ENCODE measurements at regions not wholly inside any gene's neighbourhood (a gene's known extent, or its start where the extent isn't known, plus 50 kb on each side); places are given as distances from the start of the nearest gene placed in this dataset.

- H3K27ac ChIP-seq (ENCODE audit: low read length), result no peak overlapping the region
- BruUV-seq (replicated peaks), result no TSS peak
- no peak for DNase-seq
- H3F3A ChIP-seq (ENCODE audit: low read length, unreplicated experiment), result no peaks in the 10 kb centered on the region
- H3K27me3 ChIP-seq (ENCODE audit: low read length), result peaks cover 24% of the 10 kb centered on the region; the same call in 1 of the 2 replicates
- no peak overlapping the region for H3K4me2 ChIP-seq (ENCODE audit: low read length)
- no peaks in the 10 kb centered on the region for H3K9me2 ChIP-seq (replicated peaks; ENCODE audit: low read length)
- H3K79me2 ChIP-seq (ENCODE audit: low read length), result no peaks in the 10 kb centered on the region
- no peaks in the 10 kb centered on the region for H4K20me1 ChIP-seq (ENCODE audit: low read length)
- H3K9ac ChIP-seq (ENCODE audit: low read length), result no peak overlapping the region
- ChIA-PET POLR2A (ENCODE audit: unreplicated experiment) (no interaction called here), CTCF (no interaction called here)
- H3K36me3 ChIP-seq (ENCODE audit: low read depth, low read length), result no peaks in the 10 kb centered on the region
- intact Hi-C loops (cut with micrococcal nuclease), result no loop called here
- ATAC-seq, result no peak
- no peaks in the 10 kb centered on the region for H3K9me3 ChIP-seq (ENCODE audit: low read length)
- TF ChIP-seq CTCF (conservative IDR thresholded peaks at IDR 0.05; ENCODE audit: low read depth, low read length) (no peak), EZH2phosphoT487 (IDR thresholded peaks at IDR 0.05; ENCODE audit: borderline replicate concordance, low read length) (no peak), EZH2 (IDR thresholded peaks at IDR 0.05; ENCODE audit: low read length, unreplicated experiment) (no peak)
- no peaks in the 10 kb centered on the region for H3K4me1 ChIP-seq (ENCODE audit: insufficient read depth, low read length)
- no peak overlapping the region for H3K4me3 ChIP-seq (ENCODE audit: low read length)
- H2AFZ ChIP-seq (ENCODE audit: low read length), result no peak overlapping the region
These were observed 149.5 kb upstream of the MAFB start for GRCh38 chr20:40838509-40838908.

- Histone ChIP-seq H3K4me2 (ENCODE audit: low read length) (no peak overlapping the region), H3K4me1 (ENCODE audit: insufficient read depth, low read length) (no peaks in the 10 kb centered on the region), H3K79me2 (ENCODE audit: low read length) (no peaks in the 10 kb centered on the region), H3K4me3 (ENCODE audit: low read length) (no peak overlapping the region), H3K9me2 (replicated peaks; ENCODE audit: low read length) (no peaks in the 10 kb centered on the region), H3F3A (ENCODE audit: low read length, unreplicated experiment) (no peaks in the 10 kb centered on the region), H3K9ac (ENCODE audit: low read length) (no peak overlapping the region), H3K27me3 (ENCODE audit: low read length) (peaks cover 47% of the 10 kb centered on the region), H3K9me3 (ENCODE audit: low read length) (no peaks in the 10 kb centered on the region), H3K36me3 (ENCODE audit: low read depth, low read length) (no peaks in the 10 kb centered on the region), H2AFZ (ENCODE audit: low read length) (no peak overlapping the region), H3K27ac (ENCODE audit: low read length) (no peak overlapping the region), H4K20me1 (ENCODE audit: low read length) (no peaks in the 10 kb centered on the region)
- intact Hi-C loops (cut with micrococcal nuclease), result no loop called here
- no TSS peak for BruUV-seq (replicated peaks)
- ATAC-seq (no peak), DNase-seq (no peak)
- ChIA-PET POLR2A (ENCODE audit: unreplicated experiment) (no interaction called here), CTCF (no interaction called here)
- TF ChIP-seq EZH2phosphoT487 (IDR thresholded peaks at IDR 0.05; ENCODE audit: borderline replicate concordance, low read length) (no peak), CTCF (conservative IDR thresholded peaks at IDR 0.05; ENCODE audit: low read depth, low read length) (no peak), EZH2 (IDR thresholded peaks at IDR 0.05; ENCODE audit: low read length, unreplicated experiment) (no peak)
These were observed 154.2 kb upstream of the MAFB start for GRCh38 chr20:40843251-40843650.

GRCh38 chr20:40844332-40844731 is 155.3 kb upstream of the MAFB start:
- Histone ChIP-seq H4K20me1 (ENCODE audit: low read length) (no peaks in the 10 kb centered on the region), H3K9ac (ENCODE audit: low read length) (no peak overlapping the region), H3K9me3 (ENCODE audit: low read length) (no peaks in the 10 kb centered on the region), H3K36me3 (ENCODE audit: low read depth, low read length) (no peaks in the 10 kb centered on the region), H3F3A (ENCODE audit: low read length, unreplicated experiment) (no peaks in the 10 kb centered on the region), H3K4me1 (ENCODE audit: insufficient read depth, low read length) (no peaks in the 10 kb centered on the region), H3K4me2 (ENCODE audit: low read length) (no peak overlapping the region), H3K27me3 (ENCODE audit: low read length) (peaks cover 57% of the 10 kb centered on the region), H2AFZ (ENCODE audit: low read length) (no peak overlapping the region), H3K79me2 (ENCODE audit: low read length) (no peaks in the 10 kb centered on the region), H3K27ac (ENCODE audit: low read length) (no peak overlapping the region), H3K4me3 (ENCODE audit: low read length) (no peak overlapping the region), H3K9me2 (replicated peaks; ENCODE audit: low read length) (no peaks in the 10 kb centered on the region)
- CTCF ChIA-PET, result no interaction called here
- no peak for TF ChIP-seq CTCF (conservative IDR thresholded peaks at IDR 0.05; ENCODE audit: low read depth, low read length)
- no peak for TF ChIP-seq EZH2 (IDR thresholded peaks at IDR 0.05; ENCODE audit: low read length, unreplicated experiment)
- no peak for TF ChIP-seq EZH2phosphoT487 (IDR thresholded peaks at IDR 0.05; ENCODE audit: borderline replicate concordance, low read length)
- POLR2A ChIA-PET (ENCODE audit: unreplicated experiment), result no interaction called here
- intact Hi-C loops (cut with micrococcal nuclease), result no loop called here
- DNase-seq, result no peak
- BruUV-seq (replicated peaks), result no TSS peak
- no peak for ATAC-seq
